Mesendoderm (in vitro differentiated cells): ENCODE measurements at regions not wholly inside any gene's neighbourhood (a gene's known extent, or its start where the extent isn't known, plus 50 kb on each side); places are given as distances from the start of the nearest gene placed in this dataset.

ENCODE experiments used
- DNase-seq: peaks from one replicate; pipeline ENCODE4 v3.0.0; 2013
- H2AK5ac ChIP-seq: 2 replicates; pipeline ENCODE4 v1.6.1; 2013; ENCODE audit warnings: low read length, inconsistent platforms
- H2BK120ac ChIP-seq: 2 replicates; pipeline ENCODE4 v1.6.1; 2013; ENCODE audit warnings: low read depth, mild to moderate bottlenecking, low read length, moderate library complexity, mixed read lengths
- H2BK15ac ChIP-seq: replicated peaks from 2 replicates; pipeline ENCODE4 v1.6.1; 2013; ENCODE audit warnings: low read depth, mild to moderate bottlenecking, moderate library complexity
- H2BK5ac ChIP-seq: 2 replicates; pipeline ENCODE4 v1.6.1; 2013; ENCODE audit warnings: low read length, inconsistent platforms
- H3K18ac ChIP-seq: 2 replicates; pipeline ENCODE4 v1.6.1; 2013; ENCODE audit warnings: mild to moderate bottlenecking, low read length, mixed read lengths
- H3K23ac ChIP-seq: one replicate; pipeline ENCODE4 v1.6.1; 2013; ENCODE audit warnings: low read length
- H3K27ac ChIP-seq: 2 replicates; pipeline ENCODE4 v1.5.1; 2013; ENCODE audit warnings: low read depth, mild to moderate bottlenecking, inconsistent platforms, low read length, moderate library complexity
- H3K27me3 ChIP-seq: 2 replicates; pipeline ENCODE4 v1.6.1; 2013; ENCODE audit warnings: low read length, control low read depth, mild to moderate bottlenecking, inconsistent platforms; ENCODE audit not compliant: insufficient read depth, poor library complexity
- H3K36me3 ChIP-seq: 2 replicates; pipeline ENCODE4 v1.6.1; 2013; ENCODE audit warnings: low read length, inconsistent platforms; ENCODE audit not compliant: control insufficient read depth, insufficient read depth
- H3K4ac ChIP-seq: one replicate; pipeline ENCODE4 v1.6.1; 2013; ENCODE audit warnings: low read depth, mild to moderate bottlenecking, low read length, moderate library complexity
- H3K4me1 ChIP-seq: 2 replicates; pipeline ENCODE4 v1.6.1; 2013; ENCODE audit warnings: low read depth, low read length, inconsistent platforms; ENCODE audit not compliant: control insufficient read depth
- H3K4me2 ChIP-seq: 2 replicates; pipeline ENCODE4 v1.6.1; 2013; ENCODE audit warnings: low read length
- H3K4me3 ChIP-seq: 2 replicates; pipeline ENCODE4 v1.5.1; 2013; ENCODE audit warnings: mild to moderate bottlenecking, low read length
- H3K56ac ChIP-seq: one replicate; pipeline ENCODE4 v1.6.1; 2013; ENCODE audit warnings: low read length
- H3K79me1 ChIP-seq: 2 replicates; pipeline ENCODE4 v1.6.1; 2013; ENCODE audit warnings: low read length, inconsistent platforms
- H3K79me2 ChIP-seq: 2 replicates; pipeline ENCODE4 v1.6.1; 2013; ENCODE audit warnings: mild to moderate bottlenecking, low read length; ENCODE audit not compliant: control insufficient read depth, insufficient read depth
- H3K9ac ChIP-seq: 2 replicates; pipeline ENCODE4 v1.6.1; 2013; ENCODE audit warnings: low read length, inconsistent platforms
- H4K5ac ChIP-seq: one replicate; pipeline ENCODE4 v1.6.1; 2013; ENCODE audit warnings: low read length
- H4K8ac ChIP-seq: one replicate; pipeline ENCODE4 v1.6.1; 2013; ENCODE audit warnings: low read depth, mild to moderate bottlenecking, control low read depth, low read length, moderate library complexity
- WGBS: extraction: QIAGEN DNeasy Blood & Tissue Kit; methylation state at CpG from one replicate; pipeline ENCODE4 v1.1.7; 2013; ENCODE audit warnings: low lambda C conversion rate, missing lambda C conversion rate; ENCODE audit not compliant: insufficient coverage; ENCODE audit errors: extremely low coverage; 5-methylcytosine and 5-hydroxymethylcytosine counted together

GRCh38 chr12:76158518-76159321 is 74.2 kb upstream of the NAP1L1 start:
- Histone ChIP-seq H3K4me1 (no peaks in the 10 kb centered on the region), H3K4ac (no peak overlapping the region), H3K9ac (no peak overlapping the region), H2AK5ac (no peak overlapping the region), H2BK15ac (no peak overlapping the region), H3K4me2 (no peak overlapping the region), H3K79me1 (no peaks in the 10 kb centered on the region), H3K27ac (no peak overlapping the region), H3K4me3 (no peak overlapping the region), H3K56ac (no peak overlapping the region), H3K36me3 (no peaks in the 10 kb centered on the region), H3K27me3 (no peaks in the 10 kb centered on the region), H2BK5ac (no peak overlapping the region), H4K5ac (no peak overlapping the region), H4K8ac (no peak overlapping the region), H3K18ac (no peak overlapping the region), H2BK120ac (no peak overlapping the region), H3K23ac (no peak overlapping the region), H3K79me2 (no peaks in the 10 kb centered on the region)
- peak; percentile 83 for DNase-seq
- no CpG with 5 or more reads among the region's 11 CpGs for WGBS

- Histone ChIP-seq H3K4ac (no peak overlapping the region), H2BK15ac (no peak overlapping the region), H2BK120ac (no peak overlapping the region), H4K5ac (no peak overlapping the region), H4K8ac (no peak overlapping the region), H2BK5ac (no peak overlapping the region), H3K4me2 (no peak overlapping the region), H3K18ac (no peak overlapping the region), H3K4me3 (no peak overlapping the region), H2AK5ac (no peak overlapping the region), H3K79me1 (no peaks in the 10 kb centered on the region), H3K23ac (no peak overlapping the region), H3K56ac (no peak overlapping the region), H3K27ac (no peak overlapping the region), H3K79me2 (no peaks in the 10 kb centered on the region), H3K4me1 (no peaks in the 10 kb centered on the region), H3K36me3 (no peaks in the 10 kb centered on the region), H3K27me3 (no peaks in the 10 kb centered on the region), H3K9ac (no peak overlapping the region)
- no peak for DNase-seq
Measured at GRCh38 chr12:76156726-76157125, 72.2 kb upstream of the NAP1L1 start.

DNA sequence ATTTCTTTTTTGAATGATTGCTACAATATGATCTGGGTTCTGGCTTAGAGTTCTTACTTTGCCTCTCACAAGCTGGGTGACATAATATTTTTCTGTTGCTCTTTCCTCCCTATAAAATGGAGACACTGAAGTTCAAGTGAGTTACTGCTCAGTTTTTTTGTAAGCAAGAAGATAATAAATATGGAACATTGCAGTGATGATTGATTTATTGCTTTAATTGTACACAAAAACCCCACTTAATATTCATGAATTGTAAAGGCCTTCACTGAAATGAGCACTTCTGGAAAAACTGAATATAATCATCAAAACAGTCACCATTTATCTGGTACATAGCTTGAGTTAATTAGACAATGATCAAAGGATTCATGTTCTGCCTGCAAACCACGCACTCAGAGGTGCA is 71.8 kb upstream of the NAP1L1 start:
- H4K8ac ChIP-seq = no peak overlapping the region
- no peak overlapping the region for H2AK5ac ChIP-seq
- H4K5ac ChIP-seq = no peak overlapping the region
- no peak overlapping the region for H3K27ac ChIP-seq
- H3K4ac ChIP-seq = no peak overlapping the region
- H3K23ac ChIP-seq = no peak overlapping the region
- H3K27me3 ChIP-seq = no peaks in the 10 kb centered on the region
- no CpG with 5 or more reads among the region's 1 CpG for WGBS
- H3K18ac ChIP-seq = no peak overlapping the region
- H3K56ac ChIP-seq = no peak overlapping the region
- H2BK120ac ChIP-seq = no peak overlapping the region
- no peak overlapping the region for H3K9ac ChIP-seq
- H3K36me3 ChIP-seq = no peaks in the 10 kb centered on the region
- H2BK5ac ChIP-seq = no peak overlapping the region
- H3K79me2 ChIP-seq = no peaks in the 10 kb centered on the region
- H2BK15ac ChIP-seq = no peak overlapping the region
- H3K79me1 ChIP-seq = no peaks in the 10 kb centered on the region
- no peaks in the 10 kb centered on the region for H3K4me1 ChIP-seq
- H3K4me3 ChIP-seq = no peak overlapping the region
- H3K4me2 ChIP-seq = no peak overlapping the region
- DNase-seq = no peak

GRCh38 chr12:76155157-76155670 is 70.7 kb upstream of the NAP1L1 start:
- no peak overlapping the region for H3K9ac ChIP-seq
- H3K18ac ChIP-seq = no peak overlapping the region
- H2AK5ac ChIP-seq = no peak overlapping the region
- H3K79me1 ChIP-seq = no peaks in the 10 kb centered on the region
- H3K79me2 ChIP-seq = no peaks in the 10 kb centered on the region
- H3K56ac ChIP-seq = no peak overlapping the region
- no peak for DNase-seq
- no peak overlapping the region for H3K4ac ChIP-seq
- H3K4me2 ChIP-seq = no peak overlapping the region
- H2BK15ac ChIP-seq = no peak overlapping the region
- H3K36me3 ChIP-seq = no peaks in the 10 kb centered on the region
- H2BK5ac ChIP-seq = no peak overlapping the region
- H3K27ac ChIP-seq = no peak overlapping the region
- WGBS = no CpG with 5 or more reads among the region's 2 CpGs
- no peaks in the 10 kb centered on the region for H3K4me1 ChIP-seq
- H4K5ac ChIP-seq = no peak overlapping the region
- no peak overlapping the region for H3K23ac ChIP-seq
- no peak overlapping the region for H4K8ac ChIP-seq
- H2BK120ac ChIP-seq = no peak overlapping the region
- no peak overlapping the region for H3K4me3 ChIP-seq
- no peaks in the 10 kb centered on the region for H3K27me3 ChIP-seq

DNA sequence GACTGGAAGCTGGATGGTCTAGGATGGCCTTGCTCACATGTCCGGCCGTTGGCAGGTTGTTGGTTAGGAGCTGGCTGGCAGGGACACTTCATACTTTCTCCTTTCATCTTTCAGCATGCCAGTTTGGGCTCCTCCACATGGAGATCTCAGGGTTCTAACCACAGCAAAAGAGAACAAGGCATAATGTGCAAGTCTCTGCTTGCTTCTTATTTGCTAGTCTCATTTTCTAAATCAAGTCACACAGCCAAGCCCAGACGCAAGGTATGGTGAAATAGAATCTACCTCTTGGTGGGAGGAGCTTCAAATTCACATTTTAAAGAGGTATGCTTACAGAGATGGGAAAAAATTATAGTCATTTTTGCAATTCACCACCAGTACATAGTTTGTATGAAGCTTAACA is 69.1 kb upstream of the NAP1L1 start:
- WGBS = no CpG with 5 or more reads among the region's 3 CpGs
- no peak overlapping the region for H3K23ac ChIP-seq

More for the DNA sequence above, 69.1 kb upstream of the NAP1L1 start:
- Histone ChIP-seq H4K5ac (no peak overlapping the region), H2BK120ac (no peak overlapping the region), H3K4me1 (no peaks in the 10 kb centered on the region), H4K8ac (no peak overlapping the region), H3K79me1 (no peaks in the 10 kb centered on the region), H3K27ac (no peak overlapping the region), H3K27me3 (no peaks in the 10 kb centered on the region), H2BK15ac (no peak overlapping the region), H3K56ac (no peak overlapping the region), H3K4me3 (no peak overlapping the region), H2AK5ac (no peak overlapping the region), H3K18ac (no peak overlapping the region), H3K79me2 (no peaks in the 10 kb centered on the region), H3K9ac (no peak overlapping the region), H2BK5ac (no peak overlapping the region), H3K36me3 (no peaks in the 10 kb centered on the region), H3K4me2 (no peak overlapping the region), H3K4ac (no peak overlapping the region)
- DNase-seq = no peak
